H1 (cell line): ENCODE measurements at regions not wholly inside any gene's neighbourhood (a gene's known extent, or its start where the extent isn't known, plus 50 kb on each side); places are given as distances from the start of the nearest gene placed in this dataset.

Source experiments
- CTCF ChIA-PET: fragments of 300-600 bp; sonication (Branson Sonifier 250); formaldehyde crosslinking; loops from one replicate; lab custom pipeline; 2021; ENCODE audit not compliant: partially characterized antibody; lab: Charles Lee
- POLR2A ChIA-PET: fragments of 300-600 bp; sonication (Branson Sonifier 250); formaldehyde crosslinking; loops from one replicate; lab custom pipeline; 2021; ENCODE audit warnings: inconsistent platforms; ENCODE audit not compliant: partially characterized antibody; lab: Charles Lee
- DNase-seq, 2 experiments: peaks; one replicate each; pipeline versions ENCODE4 v3.0.0 to v3.0.0-alpha.2; 2010 to 2022; ENCODE audit warnings: low spot score in 2 of 2, low read depth in 1 of 2, mixed read lengths in 1 of 2
- FAIRE-seq: peaks from 2 replicates; lab custom pipeline; 2011; peaks lifted over from hg19 to GRCh38; lab: Jason Lieb, UNC
- H2AFZ ChIP-seq: 2 replicates; pipeline ENCODE4 v1.8.1; 2012; ENCODE audit warnings: low read length, inconsistent platforms
- H2AK5ac ChIP-seq: 2 replicates; pipeline ENCODE4 v1.6.1; 2013; ENCODE audit warnings: low read depth, low read length
- H2BK120ac ChIP-seq: replicated peaks from 2 replicates; pipeline ENCODE3; 2013; ENCODE audit warnings: low read depth, low read length, inconsistent platforms
- H2BK12ac ChIP-seq: 2 replicates; pipeline ENCODE4 v1.6.1; 2013; ENCODE audit warnings: low read depth, low read length
- H2BK15ac ChIP-seq: 2 replicates; pipeline ENCODE4 v1.6.1; 2013; ENCODE audit warnings: low read length
- H2BK20ac ChIP-seq: 2 replicates; pipeline ENCODE4 v1.6.1; 2013; ENCODE audit warnings: low read length
- H2BK5ac ChIP-seq: 2 replicates; pipeline ENCODE4 v1.6.1; 2013; ENCODE audit warnings: low read depth, low read length
- H3K14ac ChIP-seq: 2 replicates; pipeline ENCODE4 v1.6.1; 2013; ENCODE audit warnings: inconsistent platforms; ENCODE audit not compliant: insufficient read length
- H3K18ac ChIP-seq: 2 replicates; pipeline ENCODE4 v1.6.1; 2013; ENCODE audit warnings: low read length; ENCODE audit errors: extremely low read depth
- H3K23ac ChIP-seq: 2 replicates; pipeline ENCODE4 v1.6.1; 2013; ENCODE audit warnings: inconsistent platforms; ENCODE audit not compliant: insufficient read length
- H3K23me2 ChIP-seq: 2 replicates; pipeline ENCODE4 v1.6.1; 2013; ENCODE audit warnings: low read depth, low read length
- H3K27ac ChIP-seq: 2 replicates; pipeline ENCODE4 v1.6.1; 2011; ENCODE audit warnings: low read depth, low read length, inconsistent platforms
- H3K27me3 ChIP-seq, 4 experiments: replicated peaks in 1 of 4; 1 replicate in 1 of 4; 2 replicates in 3 of 4; pipeline versions ENCODE4 v1.6.1 to v1.8.1; 2011 to 2013; ENCODE audit warnings: low read length in 3 of 4, mild to moderate bottlenecking in 3 of 4, inconsistent platforms in 2 of 4, mixed read lengths in 2 of 4, moderate library complexity in 1 of 4; ENCODE audit not compliant: control insufficient read depth in 3 of 4, insufficient read depth in 3 of 4; ENCODE audit errors: extremely low read depth in 1 of 4
- H3K36me3 ChIP-seq, 4 experiments: 2 replicates each; pipeline versions ENCODE4 v1.6.1 to v1.8.1; 2011 to 2013; ENCODE audit warnings: mild to moderate bottlenecking in 4 of 4, low read length in 3 of 4, moderate library complexity in 2 of 4, control low read depth in 1 of 4, inconsistent platforms in 1 of 4; ENCODE audit not compliant: insufficient read depth in 4 of 4, control insufficient read depth in 2 of 4
- H3K4ac ChIP-seq: replicated peaks from 2 replicates; pipeline ENCODE3; 2013; ENCODE audit warnings: low read length, low read depth, mixed read lengths, inconsistent platforms; ENCODE audit not compliant: insufficient read length
- H3K4me1 ChIP-seq, 4 experiments: replicated peaks in 1 of 4; 1 replicate in 1 of 4; 2 replicates in 3 of 4; pipeline versions ENCODE4 v1.6.1 to v1.8.1; 2011 to 2013; ENCODE audit warnings: low read length in 3 of 4, inconsistent platforms in 2 of 4, mixed read lengths in 1 of 4; ENCODE audit not compliant: insufficient read depth in 4 of 4, control insufficient read depth in 3 of 4
- H3K4me2 ChIP-seq, 2 experiments: 2 replicates each; pipeline versions ENCODE4 v1.6.1 to v1.8.1; 2011 to 2013; ENCODE audit warnings: low read depth in 2 of 2, low read length in 2 of 2, control low read depth in 1 of 2, inconsistent platforms in 1 of 2, mild to moderate bottlenecking in 1 of 2; ENCODE audit not compliant: insufficient read depth in 1 of 2
- H3K4me3 ChIP-seq, 4 experiments: fragments of 200-600, 300-600 bp in 1 of 4; sonication (generic), shearing (Covaris generic), sonication (Bioruptor Twin) in 1 of 4; 2 replicates each; pipeline versions ENCODE4 v1.5.1 to v1.8.1; 2011 to 2016; ENCODE audit warnings: low read length in 4 of 4, low read depth in 3 of 4, control low read depth in 2 of 4, inconsistent platforms in 2 of 4, mild to moderate bottlenecking in 2 of 4, mixed read lengths in 1 of 4, moderate library complexity in 1 of 4; ENCODE audit not compliant: insufficient read depth in 2 of 4; ENCODE audit errors: extremely low read depth in 1 of 4
- H3K56ac ChIP-seq: replicated peaks from 2 replicates; pipeline ENCODE3; 2013; ENCODE audit warnings: low read depth, mild to moderate bottlenecking, mixed read lengths, low read length, inconsistent platforms; ENCODE audit not compliant: insufficient read length
- H3K79me1 ChIP-seq: 2 replicates; pipeline ENCODE4 v1.6.1; 2013; ENCODE audit warnings: low read depth, low read length, control low read depth
- H3K79me2 ChIP-seq, 2 experiments: 2 replicates each; pipeline versions ENCODE4 v1.6.1 to v1.8.1; 2012 to 2013; ENCODE audit warnings: low read length in 2 of 2, mild to moderate bottlenecking in 2 of 2, inconsistent platforms in 1 of 2; ENCODE audit not compliant: insufficient read depth in 2 of 2, control insufficient read depth in 1 of 2
- H3K9ac ChIP-seq, 4 experiments: replicated peaks in 1 of 4; 1 replicate in 1 of 4; 2 replicates in 3 of 4; pipeline versions ENCODE4 v1.6.1 to v1.8.1; 2011 to 2013; ENCODE audit warnings: low read depth in 3 of 4, low read length in 3 of 4, control low read depth in 2 of 4, mild to moderate bottlenecking in 2 of 4, moderate library complexity in 2 of 4, inconsistent platforms in 1 of 4; ENCODE audit errors: extremely low read depth in 1 of 4
- H3K9me3 ChIP-seq, 2 experiments: 2 replicates each; pipeline versions ENCODE4 v1.6.1 to v1.8.1; 2012 to 2013; ENCODE audit warnings: mild to moderate bottlenecking in 2 of 2, moderate library complexity in 2 of 2, control low read depth in 1 of 2, inconsistent platforms in 1 of 2, low read depth in 1 of 2, low read length in 1 of 2, mixed read lengths in 1 of 2; ENCODE audit not compliant: insufficient read depth in 2 of 2
- H4K20me1 ChIP-seq, 2 experiments: replicated peaks in 1 of 2; 2 replicates each; pipeline versions ENCODE3 to v1.8.1; 2011 to 2013; ENCODE audit warnings: inconsistent platforms in 2 of 2, low read length in 2 of 2, mild to moderate bottlenecking in 1 of 2; ENCODE audit not compliant: insufficient read depth in 2 of 2, control insufficient read depth in 1 of 2
- H4K5ac ChIP-seq: 2 replicates; pipeline ENCODE4 v1.6.1; 2013; ENCODE audit warnings: low read length, low read depth, mixed read lengths, inconsistent platforms; ENCODE audit not compliant: insufficient read length
- H4K8ac ChIP-seq: 2 replicates; pipeline ENCODE4 v1.8.0; 2013; ENCODE audit warnings: mild to moderate bottlenecking, moderate library complexity, low read length, inconsistent platforms; ENCODE audit not compliant: insufficient read depth; ENCODE audit errors: extremely low read depth
- H4K91ac ChIP-seq: replicated peaks from 2 replicates; pipeline ENCODE3; 2013; ENCODE audit warnings: low read length, mixed read lengths, inconsistent platforms; ENCODE audit not compliant: insufficient read length
- CTCF ChIP-seq, 3 experiments: IDR thresholded peaks; 1 replicate in 2 of 3; 2 replicates in 1 of 3; pipeline versions ENCODE4 v1.5.1 to v1.6.1; 2011; ENCODE audit warnings: low read length in 3 of 3, mild to moderate bottlenecking in 3 of 3, inconsistent platforms in 2 of 3, low read depth in 1 of 3, moderate library complexity in 1 of 3; ENCODE audit not compliant: insufficient read depth in 1 of 3; ENCODE audit errors: control extremely low read depth in 1 of 3
- HDAC2 ChIP-seq, 2 experiments: fragments of 300-600 bp in 1 of 2; sonication (generic) in 1 of 2; IDR thresholded peaks; 2 replicates each; pipeline ENCODE4 v1.6.1; 2011 to 2012; ENCODE audit warnings: low read depth in 2 of 2, low read length in 2 of 2, mild to moderate bottlenecking in 2 of 2, moderate library complexity in 2 of 2, borderline replicate concordance in 1 of 2, inconsistent platforms in 1 of 2
- HDAC6 ChIP-seq: IDR thresholded peaks from one replicate; pipeline ENCODE4 v1.7.1; 2012; ENCODE audit warnings: low read depth, mild to moderate bottlenecking, inconsistent platforms, low read length, moderate library complexity
- KDM5A ChIP-seq: fragments of 200-600 bp; IDR thresholded peaks from 2 replicates; pipeline ENCODE4 v1.7.1; 2012; ENCODE audit warnings: mild to moderate bottlenecking, low read length, inconsistent platforms, mixed read lengths
- PHF8 ChIP-seq: fragments of 200-600 bp; sonication (generic); conservative IDR thresholded peaks from 2 replicates; pipeline ENCODE4 v1.7.1; 2012; ENCODE audit warnings: low read depth, mild to moderate bottlenecking, inconsistent platforms, low read length, moderate library complexity
- POU5F1 ChIP-seq: IDR thresholded peaks from 2 replicates; pipeline ENCODE4 v1.6.1; 2011; ENCODE audit warnings: low read depth, mild to moderate bottlenecking, low read length, moderate library complexity
- RNF2 ChIP-seq: fragments of 200-900, 300-1000 bp; sonication (generic); IDR thresholded peaks from 2 replicates; pipeline ENCODE4 v1.7.1; 2016; ENCODE audit warnings: borderline replicate concordance, low read depth, mild to moderate bottlenecking, antibody characterized with exemption, low read length; ENCODE audit not compliant: poor library complexity, severe bottlenecking; ENCODE audit errors: missing control alignments
- SAP30 ChIP-seq: fragments of 300-600 bp; sonication (generic); IDR thresholded peaks from 2 replicates; pipeline ENCODE4 v1.7.1; 2012; ENCODE audit warnings: low read length, moderate library complexity, mild to moderate bottlenecking, inconsistent platforms; ENCODE audit not compliant: insufficient read depth, insufficient replicate concordance
- SP4 ChIP-seq: IDR thresholded peaks from 2 replicates; pipeline ENCODE4 v1.6.1; 2012; ENCODE audit warnings: low read length, inconsistent platforms
- TCF12 ChIP-seq: IDR thresholded peaks from 2 replicates; pipeline ENCODE4 v1.6.1; 2011; ENCODE audit warnings: low read depth, mild to moderate bottlenecking, low read length
- TEAD4 ChIP-seq: IDR thresholded peaks from 2 replicates; pipeline ENCODE4 v1.6.1; 2012; ENCODE audit warnings: low read depth, low read length, inconsistent platforms, mixed read lengths
- ZNF274 ChIP-seq: IDR thresholded peaks from 2 replicates; pipeline ENCODE4 v1.7.0; 2012; ENCODE audit warnings: low read length, borderline replicate concordance; ENCODE audit errors: extremely low read depth

GRCh38 chr18:23316988-23317387 is 136.1 kb upstream of the RIOK3 start:
- H2AK5ac ChIP-seq, result no peak overlapping the region; the same call in 1 of the 2 replicates
- H3K27me3 ChIP-seq, result no peaks in the 10 kb centered on the region
- no peak overlapping the region for H2BK12ac ChIP-seq
- no peak overlapping the region for H3K23ac ChIP-seq
- H3K27ac ChIP-seq, result no peak overlapping the region
- no peak overlapping the region for H3K18ac ChIP-seq
- H3K79me1 ChIP-seq, result no peaks in the 10 kb centered on the region
- peaks cover 0 to 16% (median 10%) of the 10 kb centered on the region in 4 experiments; a peak in 4 of 7 replicates for H3K4me1 ChIP-seq
- peak overlapping the region; percentile 56 for H4K91ac ChIP-seq
- H4K20me1 ChIP-seq, result no peaks in the 10 kb centered on the region
- ChIA-PET CTCF (no interaction called here), POLR2A (interaction anchor here (0.6 to 1.1 kb wide), 2 partner anchors 13 to 226 kb away, joined by 3 read pairs; no protein-coding TSS in a partner anchor)
- H3K4me2 ChIP-seq, result no peak overlapping the region
- no peaks in the 10 kb centered on the region for H3K79me2 ChIP-seq
- H3K9me3 ChIP-seq, result peaks cover 0 to 5% of the 10 kb centered on the region in 2 experiments; a peak in 1 of 4 replicates
- H2AFZ ChIP-seq, result no peak overlapping the region
- no peaks in the 10 kb centered on the region for H3K36me3 ChIP-seq
- no peak for DNase-seq
- FAIRE-seq, result no peak
- H3K9ac ChIP-seq, result no peak overlapping the region
- H3K4me3 ChIP-seq, result no peak overlapping the region
- no peak overlapping the region for H3K4ac ChIP-seq
- no peaks in the 10 kb centered on the region for H3K23me2 ChIP-seq
- no peak overlapping the region for H4K5ac ChIP-seq
- no peak overlapping the region for H2BK15ac ChIP-seq
- H2BK120ac ChIP-seq, result no peak overlapping the region
- H2BK20ac ChIP-seq, result no peak overlapping the region
- no peak overlapping the region for H3K56ac ChIP-seq
- H3K14ac ChIP-seq, result no peak overlapping the region
- no peak overlapping the region for H4K8ac ChIP-seq
- H2BK5ac ChIP-seq, result no peak overlapping the region
- TF ChIP-seq KDM5A (no peak), CTCF (IDR thresholded peaks at IDR 0.05; ENCODE audit: control extremely low read depth in 1 of 3, insufficient read depth in 1 of 3, low read depth in 1 of 3, low read length in 3 of 3) (no peak), SP4 (no peak), SAP30 (no peak), ZNF274 (no peak), TEAD4 (no peak), PHF8 (no peak), TCF12 (no peak), HDAC2 (IDR thresholded peaks at IDR 0.05; ENCODE audit: borderline replicate concordance in 1 of 2, low read depth in 2 of 2, low read length in 2 of 2) (no peak), RNF2 (no peak), POU5F1 (no peak), HDAC6 (no peak)
